A673 (cell line): ENCODE measurements at regions not wholly inside any gene's neighbourhood (a gene's known extent, or its start where the extent isn't known, plus 50 kb on each side); places are given as distances from the start of the nearest gene placed in this dataset.
"Not testable (repeated sequence)": the region's sequence is repeated elsewhere in the genome, so short reads cannot be mapped to it uniquely, and the experiment has no call there.

ENCODE experiments used
- BruUV-seq: library from RNA; stranded (reverse); fragments of 400-500 nt; replicated peaks from 2 replicates; lab custom pipeline; 2021; lab: Mats Ljungman, UMichigan
- CTCF ChIA-PET: fragments of 300-600 bp; sonication (Branson Sonifier 250); formaldehyde crosslinking; loops from one replicate; lab custom pipeline; 2022; ENCODE audit warnings: antibody characterized with exemption; lab: Charles Lee
- POLR2A ChIA-PET: fragments of 300-600 bp; sonication (Branson Sonifier 250); formaldehyde crosslinking; loops from one replicate; lab custom pipeline; 2022; ENCODE audit warnings: antibody characterized with exemption; ENCODE audit not compliant: low non-redundant PET; lab: Charles Lee
- DNase-seq: peaks from one replicate; pipeline ENCODE4 v3.0.0-alpha.2; 2015; ENCODE audit warnings: low spot score
- H3K27ac ChIP-seq: fragments of 200-600 bp; sonication (generic); 2 replicates; pipeline ENCODE4 v1.5.1; 2016; ENCODE audit warnings: mixed run types, low read depth, mild to moderate bottlenecking, mixed read lengths, antibody characterized with exemption, low read length; ENCODE audit not compliant: poor library complexity, severe bottlenecking
- H3K27me3 ChIP-seq: fragments of 200-600 bp; sonication (generic); replicated peaks from 2 replicates; pipeline ENCODE4 v1.6.1; 2017; ENCODE audit warnings: mixed run types, low read depth, mild to moderate bottlenecking, mixed read lengths, antibody characterized with exemption, low read length; ENCODE audit not compliant: insufficient read depth, poor library complexity
- H3K36me3 ChIP-seq: fragments of 200-600 bp; sonication (generic); 2 replicates; pipeline ENCODE4 v1.6.1; 2016; ENCODE audit warnings: mixed run types, mild to moderate bottlenecking, mixed read lengths, antibody characterized with exemption, low read length; ENCODE audit not compliant: insufficient read depth, poor library complexity, severe bottlenecking
- H3K4me1 ChIP-seq: fragments of 200-600 bp; sonication (generic); 2 replicates; pipeline ENCODE4 v1.6.1; 2017; ENCODE audit warnings: mixed run types, mild to moderate bottlenecking, mixed read lengths, antibody characterized with exemption, low read length; ENCODE audit not compliant: insufficient read depth, poor library complexity, severe bottlenecking
- H3K4me3 ChIP-seq: fragments of 200-600 bp; sonication (generic); 2 replicates; pipeline ENCODE4 v1.5.1; 2016; ENCODE audit warnings: low read depth, mixed run types, mild to moderate bottlenecking, mixed read lengths, low read length; ENCODE audit not compliant: poor library complexity, severe bottlenecking
- H3K9me3 ChIP-seq: fragments of 200-600 bp; sonication (generic); 2 replicates; pipeline ENCODE4 v1.6.1; 2016; ENCODE audit warnings: mixed run types, low read depth, mild to moderate bottlenecking, mixed read lengths, antibody characterized with exemption, low read length; ENCODE audit not compliant: poor library complexity, severe bottlenecking
- EZH2 ChIP-seq: fragments of 200-600 bp; sonication (generic); IDR thresholded peaks from 2 replicates; pipeline ENCODE4 v1.6.1; 2017; ENCODE audit warnings: borderline replicate concordance, low read depth, mild to moderate bottlenecking, mixed read lengths, antibody characterized with exemption, low read length; ENCODE audit not compliant: poor library complexity, severe bottlenecking
- intact Hi-C: fragments of 100-400 bp; cut with micrococcal nuclease; formaldehyde crosslinking; loops from one replicate; pipeline ENCODE4 v1.10.0; 2022; ENCODE audit not compliant: unreplicated experiment
- TF ChIP-seq, protein P1 (sequence below): fragments of 300-800, 200-600 bp; sonication (generic); conservative IDR thresholded peaks from 2 replicates; pipeline ENCODE4 v1.5.1; 2017; ENCODE audit warnings: low read depth, mild to moderate bottlenecking, antibody characterized with exemption, low read length, moderate library complexity, mixed read lengths

GRCh38 chr4:73671348-73671747, 51.1 kb upstream of the RASSF6 start:
- BruUV-seq, intact Hi-C loops, H3K4me1 ChIP-seq, H3K27ac ChIP-seq, DNase-seq, H3K9me3 ChIP-seq, H3K36me3 ChIP-seq, H3K4me3 ChIP-seq, POLR2A ChIA-PET, H3K27me3 ChIP-seq, CTCF ChIA-PET: not testable (repeated sequence)
- TF ChIP-seq, protein P1, sequence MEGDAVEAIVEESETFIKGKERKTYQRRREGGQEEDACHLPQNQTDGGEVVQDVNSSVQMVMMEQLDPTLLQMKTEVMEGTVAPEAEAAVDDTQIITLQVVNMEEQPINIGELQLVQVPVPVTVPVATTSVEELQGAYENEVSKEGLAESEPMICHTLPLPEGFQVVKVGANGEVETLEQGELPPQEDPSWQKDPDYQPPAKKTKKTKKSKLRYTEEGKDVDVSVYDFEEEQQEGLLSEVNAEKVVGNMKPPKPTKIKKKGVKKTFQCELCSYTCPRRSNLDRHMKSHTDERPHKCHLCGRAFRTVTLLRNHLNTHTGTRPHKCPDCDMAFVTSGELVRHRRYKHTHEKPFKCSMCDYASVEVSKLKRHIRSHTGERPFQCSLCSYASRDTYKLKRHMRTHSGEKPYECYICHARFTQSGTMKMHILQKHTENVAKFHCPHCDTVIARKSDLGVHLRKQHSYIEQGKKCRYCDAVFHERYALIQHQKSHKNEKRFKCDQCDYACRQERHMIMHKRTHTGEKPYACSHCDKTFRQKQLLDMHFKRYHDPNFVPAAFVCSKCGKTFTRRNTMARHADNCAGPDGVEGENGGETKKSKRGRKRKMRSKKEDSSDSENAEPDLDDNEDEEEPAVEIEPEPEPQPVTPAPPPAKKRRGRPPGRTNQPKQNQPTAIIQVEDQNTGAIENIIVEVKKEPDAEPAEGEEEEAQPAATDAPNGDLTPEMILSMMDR: 0 out of 2 replicates have a peak, but pooled peaks have one; percentile 14

GRCh38 chr4:73673286-73673685, 53.0 kb upstream of the RASSF6 start:
- DNase-seq: no peak
- Histone ChIP-seq H3K27me3 (no peaks in the 10 kb centered on the region), H3K9me3 (no peaks in the 10 kb centered on the region), H3K27ac (no peak overlapping the region), H3K4me1 (peaks cover 9% of the 10 kb centered on the region), H3K36me3 (no peaks in the 10 kb centered on the region), H3K4me3 (no peak overlapping the region)
- POLR2A ChIA-PET: no interaction called here
- intact Hi-C loops: no loop called here
- CTCF ChIA-PET: interaction anchor here (0.7 kb wide), 1 partner anchor 365 kb away, joined by 7 read pairs; the partner anchor contains the start of gene CXCL3
- no peak for TF ChIP-seq EZH2
- TF ChIP-seq, protein P1: no peak
- no TSS peak for BruUV-seq

- H3K9me3 ChIP-seq: no peaks in the 10 kb centered on the region
- no peak overlapping the region for H3K4me3 ChIP-seq
- no peak for DNase-seq
- H3K36me3 ChIP-seq: no peaks in the 10 kb centered on the region
- H3K27ac ChIP-seq: no peak overlapping the region
- POLR2A ChIA-PET: no interaction called here
- BruUV-seq: no TSS peak
- TF ChIP-seq, protein P1: no peak
- no peak for TF ChIP-seq EZH2
- peaks cover 9% of the 10 kb centered on the region for H3K4me1 ChIP-seq
- intact Hi-C loops: no loop called here
- no peaks in the 10 kb centered on the region for H3K27me3 ChIP-seq
- CTCF ChIA-PET: no interaction called here
These were observed 54.2 kb upstream of the RASSF6 start for GRCh38 chr4:73674451-73674919.
